NCI-H1105 (cell line): ENCODE measurements at regions not wholly inside any gene's neighbourhood (a gene's known extent, or its start where the extent isn't known, plus 50 kb on each side); places are given as distances from the start of the nearest gene placed in this dataset.

Source experiments
- DNase-seq: peaks from one replicate; lab custom pipeline; 2025; lab: John Stamatoyannopoulos, UW

- no peak for DNase-seq
Observed at GRCh38 chr5:173689737-173690360, 73.4 kb upstream of the BOD1 start.

GRCh38 chr5:173691931-173692330, 75.5 kb upstream of the BOD1 start:
- no peak for DNase-seq

GRCh38 chr5:173693670-173694069, 77.2 kb upstream of the BOD1 start:
- no peak for DNase-seq

GRCh38 chr5:173696216-173696615, 79.8 kb upstream of the BOD1 start:
- no peak for DNase-seq

- no peak for DNase-seq
Observed at GRCh38 chr5:173697931-173698579, 81.6 kb upstream of the BOD1 start.

GRCh38 chr5:173699966-173700365, 83.5 kb upstream of the BOD1 start:
- no peak for DNase-seq

GRCh38 chr5:173703466-173703865, 87.0 kb upstream of the BOD1 start:
- DNase-seq = no peak

GRCh38 chr5:173704615-173705511, 88.4 kb upstream of the BOD1 start:
- no peak for DNase-seq

GRCh38 chr5:173705512-173706044, 89.1 kb upstream of the BOD1 start:
- DNase-seq = no peak

GRCh38 chr5:173706700-173707099, 90.2 kb upstream of the BOD1 start:
- DNase-seq = no peak

GRCh38 chr5:173707392-173707791, 90.9 kb upstream of the BOD1 start:
- DNase-seq = no peak

GRCh38 chr5:173709145-173709544, 92.7 kb upstream of the BOD1 start:
- no peak for DNase-seq

GRCh38 chr5:173709761-173710160, 93.3 kb upstream of the BOD1 start:
- DNase-seq = no peak

GRCh38 chr5:173710528-173710927, 94.1 kb upstream of the BOD1 start:
- DNase-seq = no peak

GRCh38 chr5:173711466-173711865, 95.0 kb upstream of the BOD1 start:
- no peak for DNase-seq

- DNase-seq = no peak
Observed at GRCh38 chr5:173712609-173713175, 96.2 kb upstream of the BOD1 start.

GRCh38 chr5:173714551-173715428, 98.3 kb upstream of the BOD1 start:
- no peak for DNase-seq

GRCh38 chr5:173715607-173716006, 99.2 kb upstream of the BOD1 start:
- no peak for DNase-seq

GRCh38 chr5:173716058-173716682, 99.7 kb upstream of the BOD1 start:
- DNase-seq = no peak

GRCh38 chr5:173717959-173718358, 101.5 kb upstream of the BOD1 start:
- no peak for DNase-seq

- no peak for DNase-seq
Observed at GRCh38 chr5:173718469-173718868, 102.0 kb upstream of the BOD1 start.
